Endothelial cell (in vitro differentiated cells): ENCODE measurements at regions not wholly inside any gene's neighbourhood (a gene's known extent, or its start where the extent isn't known, plus 50 kb on each side); places are given as distances from the start of the nearest gene placed in this dataset.

ENCODE experiments used
- DNase-seq: peaks from one replicate; pipeline ENCODE4 v3.0.0; 2021; ENCODE audit warnings: low spot score
- H3K27ac Mint-ChIP-seq: one replicate; pipeline ENCODE4 v1.8.0; 2021; ENCODE audit warnings: mixed read lengths, inconsistent platforms; ENCODE audit not compliant: unreplicated experiment
- H3K27me3 Mint-ChIP-seq: one replicate; pipeline ENCODE4 v1.8.0; 2021; ENCODE audit warnings: mild to moderate bottlenecking, moderate library complexity, mixed read lengths, inconsistent platforms; ENCODE audit not compliant: unreplicated experiment
- H3K36me3 Mint-ChIP-seq: one replicate; pipeline ENCODE4 v1.8.0; 2021; ENCODE audit warnings: mild to moderate bottlenecking, low read depth, mixed read lengths, inconsistent platforms; ENCODE audit not compliant: unreplicated experiment
- H3K4me1 Mint-ChIP-seq: one replicate; pipeline ENCODE4 v1.8.0; 2021; ENCODE audit warnings: mild to moderate bottlenecking, mixed read lengths, inconsistent platforms; ENCODE audit not compliant: unreplicated experiment
- H3K4me3 Mint-ChIP-seq: one replicate; pipeline ENCODE4 v1.8.0; 2021; ENCODE audit warnings: mild to moderate bottlenecking, mixed read lengths, inconsistent platforms; ENCODE audit not compliant: unreplicated experiment
- H3K9me3 Mint-ChIP-seq: one replicate; pipeline ENCODE4 v1.8.0; 2021; ENCODE audit warnings: mixed read lengths, inconsistent platforms; ENCODE audit not compliant: unreplicated experiment
- CTCF ChIP-seq: fragments of 200-600 bp; sonication (generic); IDR thresholded peaks from one replicate; pipeline ENCODE4 v1.5.0; 2021; ENCODE audit warnings: antibody characterized with exemption; ENCODE audit not compliant: unreplicated experiment

- no peak for DNase-seq
- no peak for TF ChIP-seq CTCF
- Mint-ChIP-seq H3K9me3 (no peaks in the 10 kb centered on the region), H3K4me1 (no peaks in the 10 kb centered on the region), H3K4me3 (no peak overlapping the region), H3K27ac (no peak overlapping the region), H3K27me3 (no peaks in the 10 kb centered on the region), H3K36me3 (no peaks in the 10 kb centered on the region)
Measured at GRCh38 chr6:159512571-159512970, 180.5 kb downstream of the SOD2 start.

GRCh38 chr6:159512104-159512503 is 180.9 kb downstream of the SOD2 start:
- Mint-ChIP-seq H3K27me3 (no peaks in the 10 kb centered on the region), H3K4me3 (no peak overlapping the region), H3K27ac (no peak overlapping the region), H3K4me1 (no peaks in the 10 kb centered on the region), H3K36me3 (no peaks in the 10 kb centered on the region), H3K9me3 (no peaks in the 10 kb centered on the region)
- DNase-seq: no peak
- TF ChIP-seq CTCF: no peak

- DNase-seq: no peak
- H3K9me3 Mint-ChIP-seq: no peaks in the 10 kb centered on the region
- no peak overlapping the region for H3K27ac Mint-ChIP-seq
- TF ChIP-seq CTCF: no peak
- H3K27me3 Mint-ChIP-seq: no peaks in the 10 kb centered on the region
- no peak overlapping the region for H3K4me3 Mint-ChIP-seq
- no peaks in the 10 kb centered on the region for H3K36me3 Mint-ChIP-seq
- no peaks in the 10 kb centered on the region for H3K4me1 Mint-ChIP-seq
Measured at GRCh38 chr6:159510141-159510540, 182.9 kb downstream of the SOD2 start.

- peaks cover 4% of the 10 kb centered on the region for H3K27me3 Mint-ChIP-seq
- H3K9me3 Mint-ChIP-seq: no peaks in the 10 kb centered on the region
- H3K36me3 Mint-ChIP-seq: no peaks in the 10 kb centered on the region
- no peak overlapping the region for H3K4me3 Mint-ChIP-seq
- TF ChIP-seq CTCF: no peak
- no peak for DNase-seq
- no peak overlapping the region for H3K27ac Mint-ChIP-seq
- no peaks in the 10 kb centered on the region for H3K4me1 Mint-ChIP-seq
Measured at GRCh38 chr6:159508931-159509330, 184.1 kb downstream of the SOD2 start.

- DNase-seq: no peak
- no peaks in the 10 kb centered on the region for H3K36me3 Mint-ChIP-seq
Measured at GRCh38 chr6:159506048-159506447, 187.0 kb downstream of the SOD2 start.

More at GRCh38 chr6:159506048-159506447, 187.0 kb downstream of the SOD2 start:
- Mint-ChIP-seq H3K9me3 (no peaks in the 10 kb centered on the region), H3K27me3 (peaks cover 6% of the 10 kb centered on the region), H3K27ac (no peak overlapping the region), H3K4me3 (no peak overlapping the region), H3K4me1 (no peaks in the 10 kb centered on the region)
- no peak for TF ChIP-seq CTCF
